IMR-90 (cell line): ENCODE measurements at regions not wholly inside any gene's neighbourhood (a gene's known extent, or its start where the extent isn't known, plus 50 kb on each side); places are given as distances from the start of the nearest gene placed in this dataset.

Experiments
- ATAC-seq: fragments of 200-7000 bp; cut with Tn5 transposase; 2 replicates; pipeline ENCODE4 v1.9.1; 2020; ENCODE audit warnings: low read depth, mild to moderate bottlenecking, moderate library complexity
- BruUV-seq: library from RNA; stranded (reverse); fragments of 400-500 nt; replicated peaks from 2 replicates; lab custom pipeline; 2021; lab: Mats Ljungman, UMichigan
- CTCF ChIA-PET: fragments of 300-600 bp; formaldehyde crosslinking; extraction: SDS; loops from one replicate; lab custom pipeline; 2021; ENCODE audit warnings: antibody characterized with exemption; lab: Yijun Ruan, JAX
- POLR2A ChIA-PET: fragments of 300-600 bp; sonication (Branson Sonifier 250); formaldehyde crosslinking; loops from one replicate; lab custom pipeline; 2022; ENCODE audit warnings: antibody characterized with exemption; ENCODE audit not compliant: unreplicated experiment; lab: Charles Lee
- DNase-seq: peaks from one replicate; pipeline ENCODE4 v3.0.0; 2013
- H2AFZ ChIP-seq: replicated peaks from 2 replicates; pipeline ENCODE3; 2013; ENCODE audit warnings: low read length, mild to moderate bottlenecking; ENCODE audit not compliant: poor library complexity
- H2AK5ac ChIP-seq: 2 replicates; pipeline ENCODE4 v1.6.1; 2013; ENCODE audit warnings: low read depth, low read length, inconsistent platforms
- H2AK9ac ChIP-seq: replicated peaks from 2 replicates; pipeline ENCODE3; 2013; ENCODE audit warnings: mild to moderate bottlenecking, low read depth, low read length, moderate library complexity; ENCODE audit not compliant: poor library complexity
- H2BK120ac ChIP-seq: 2 replicates; pipeline ENCODE4 v1.6.1; 2013; ENCODE audit warnings: low read depth, low read length, inconsistent platforms
- H2BK15ac ChIP-seq: 3 replicates; pipeline ENCODE4 v1.6.1; 2013; ENCODE audit warnings: low read depth, low read length, inconsistent platforms
- H2BK20ac ChIP-seq: 2 replicates; pipeline ENCODE4 v1.6.1; 2013; ENCODE audit warnings: low read depth, mild to moderate bottlenecking, inconsistent platforms, low read length, moderate library complexity
- H2BK5ac ChIP-seq: 2 replicates; pipeline ENCODE4 v1.6.1; 2013; ENCODE audit warnings: mild to moderate bottlenecking, low read depth, low read length, inconsistent platforms; ENCODE audit not compliant: poor library complexity, severe bottlenecking
- H3K14ac ChIP-seq: replicated peaks from 2 replicates; pipeline ENCODE4 v1.6.1; 2013; ENCODE audit warnings: low read depth, low read length, inconsistent platforms
- H3K18ac ChIP-seq: 2 replicates; pipeline ENCODE4 v1.6.1; 2013; ENCODE audit warnings: low read depth, low read length, control low read depth
- H3K23ac ChIP-seq: 2 replicates; pipeline ENCODE4 v1.6.1; 2013; ENCODE audit warnings: low read depth, low read length, inconsistent platforms
- H3K27ac ChIP-seq: 2 replicates; pipeline ENCODE4 v1.5.1; 2013; ENCODE audit warnings: mild to moderate bottlenecking, control low read depth, low read length; ENCODE audit not compliant: insufficient read depth
- H3K27me3 ChIP-seq: 2 replicates; pipeline ENCODE4 v1.6.1; 2013; ENCODE audit warnings: low read length; ENCODE audit not compliant: control insufficient read depth, insufficient read depth
- H3K36me3 ChIP-seq: 2 replicates; pipeline ENCODE4 v1.6.1; 2013; ENCODE audit warnings: low read length, mixed read lengths; ENCODE audit not compliant: control insufficient read depth, insufficient read depth
- H3K4ac ChIP-seq: 2 replicates; pipeline ENCODE4 v1.6.1; 2013; ENCODE audit warnings: low read depth, low read length, inconsistent platforms
- H3K4me1 ChIP-seq: 2 replicates; pipeline ENCODE4 v1.6.1; 2013; ENCODE audit warnings: low read length, mixed read lengths; ENCODE audit not compliant: control insufficient read depth, insufficient read depth
- H3K4me2 ChIP-seq: 2 replicates; pipeline ENCODE4 v1.6.1; 2013; ENCODE audit warnings: low read depth, mild to moderate bottlenecking, control low read depth, low read length, moderate library complexity
- H3K4me3 ChIP-seq: 2 replicates; pipeline ENCODE4 v1.5.1; 2013; ENCODE audit warnings: low read depth, mild to moderate bottlenecking, control low read depth, low read length, moderate library complexity; ENCODE audit not compliant: insufficient read depth
- H3K56ac ChIP-seq: 2 replicates; pipeline ENCODE4 v1.6.1; 2013; ENCODE audit warnings: low read length, inconsistent platforms; ENCODE audit not compliant: insufficient read depth; ENCODE audit errors: extremely low read depth
- H3K79me1 ChIP-seq, 2 experiments: 2 replicates each; pipeline ENCODE4 v1.6.1; 2013; ENCODE audit warnings: low read length in 2 of 2, inconsistent platforms in 1 of 2, low read depth in 1 of 2
- H3K9ac ChIP-seq: 2 replicates; pipeline ENCODE4 v1.6.1; 2013; ENCODE audit warnings: low read depth, low read length, control low read depth
- H3K9me1 ChIP-seq: 2 replicates; pipeline ENCODE4 v1.6.1; 2013; ENCODE audit warnings: low read length, inconsistent platforms; ENCODE audit not compliant: insufficient read depth
- H3K9me3 ChIP-seq: 2 replicates; pipeline ENCODE4 v1.6.1; 2013; ENCODE audit warnings: low read length; ENCODE audit not compliant: control insufficient read depth, insufficient read depth
- H4K20me1 ChIP-seq: 2 replicates; pipeline ENCODE4 v1.6.1; 2013; ENCODE audit warnings: low read length, inconsistent platforms; ENCODE audit not compliant: insufficient read depth
- H4K5ac ChIP-seq: 2 replicates; pipeline ENCODE4 v1.6.1; 2013; ENCODE audit warnings: mild to moderate bottlenecking, low read depth, low read length, control low read depth
- H4K8ac ChIP-seq, 2 experiments: 2 replicates each; pipeline ENCODE4 v1.6.1; 2013; ENCODE audit warnings: low read depth in 2 of 2, low read length in 2 of 2, control low read depth in 1 of 2, inconsistent platforms in 1 of 2
- H4K91ac ChIP-seq: 2 replicates; pipeline ENCODE4 v1.6.1; 2013; ENCODE audit warnings: low read depth, low read length, inconsistent platforms; ENCODE audit not compliant: insufficient read depth
- ELK1 ChIP-seq: fragments of 150-350 bp; IDR thresholded peaks from 2 replicates; pipeline ENCODE4 v1.6.1; 2016; ENCODE audit warnings: low read depth, mild to moderate bottlenecking, low read length, moderate library complexity, borderline replicate concordance
- WGBS, 2 experiments: methylation state at CpG; one replicate each; pipeline versions ENCODE4 v1.1.5 to v1.1.7; 2013; ENCODE audit warnings: missing lambda C conversion rate in 2 of 2; ENCODE audit not compliant: insufficient read length in 1 of 2; ENCODE audit errors: extremely low coverage in 2 of 2; 5-methylcytosine and 5-hydroxymethylcytosine counted together
- dilution Hi-C: fragments of 300-500 bp; cut with HindIII; formaldehyde crosslinking; loops from one replicate; pipeline ENCODE4 v1.14.3; 2018; ENCODE audit warnings: low sequenced_read_pairs; ENCODE audit not compliant: unreplicated experiment
- in situ Hi-C: fragments of 300-500 bp; cut with MboI; formaldehyde crosslinking; loops from 3 replicates; pipeline ENCODE4 v1.14.3; 2019; ENCODE audit warnings: low sequenced_read_pairs, inconsistent platforms, mixed read lengths
- intact Hi-C: fragments of 100-400 bp; cut with micrococcal nuclease; formaldehyde crosslinking; loops from 2 replicates; pipeline ENCODE4 v1.10.0; 2022

- dilution Hi-C loops = no loop called here
- in situ Hi-C loops = no loop called here
- no peak for ATAC-seq
Measured at GRCh38 chrX:131356725-131357124, 67.6 kb upstream of the IGSF1 start.

More at GRCh38 chrX:131356725-131357124, 67.6 kb upstream of the IGSF1 start:
- Histone ChIP-seq H3K4me1 (no peaks in the 10 kb centered on the region), H3K4me2 (no peak overlapping the region), H3K56ac (no peak overlapping the region), H4K20me1 (no peaks in the 10 kb centered on the region), H3K4ac (no peak overlapping the region), H3K4me3 (no peak overlapping the region), H3K36me3 (no peaks in the 10 kb centered on the region), H3K14ac (no peak overlapping the region), H2BK15ac (no peak overlapping the region), H2BK20ac (no peak overlapping the region), H3K27me3 (no peaks in the 10 kb centered on the region), H2BK5ac (no peak overlapping the region), H2BK120ac (no peak overlapping the region), H2AK9ac (no peak overlapping the region), H2AFZ (no peak overlapping the region), H3K27ac (no peak overlapping the region), H3K9me1 (no peaks in the 10 kb centered on the region), H3K18ac (no peak overlapping the region), H4K91ac (no peak overlapping the region), H4K5ac (no peak overlapping the region), H3K9me3 (no peaks in the 10 kb centered on the region), H3K79me1 (no peaks in the 10 kb centered on the region), H3K23ac (no peak overlapping the region), H4K8ac (no peak overlapping the region), H2AK5ac (no peak overlapping the region), H3K9ac (no peak overlapping the region)
- intact Hi-C loops = no loop called here
- CTCF ChIA-PET = no interaction called here
- WGBS, 2 experiments = no CpG with 5 or more reads among the region's 1 CpG
- no peak for DNase-seq
- TF ChIP-seq ELK1 = no peak
- BruUV-seq = no TSS peak
- POLR2A ChIA-PET = no interaction called here
